Tibial nerve (tissue), 4 donors: ENCODE measurements at regions not wholly inside any gene's neighbourhood (a gene's known extent, or its start where the extent isn't known, plus 50 kb on each side); places are given as distances from the start of the nearest gene placed in this dataset.

Experiments
- DNase-seq, 2 donors: peaks; one replicate each; pipeline ENCODE4 v3.0.0-alpha.2; 2019; ENCODE audit warnings: low spot score in 2 of 2
- H3K27ac ChIP-seq, 4 donors: fragments of 200-600 bp; sonication (generic) in 3 of 4; one replicate each; pipeline ENCODE4 v1.5.1; 2017 to 2019; ENCODE audit warnings: mild to moderate bottlenecking in 1 of 4
- H3K27me3 ChIP-seq, 2 donors: fragments of 200-600 bp; sonication (generic) in 1 of 2; one replicate each; pipeline versions ENCODE4 v1.5.1 to v1.6.0; 2017 to 2019
- H3K36me3 ChIP-seq, 3 donors: fragments of 200-600 bp; sonication (generic); one replicate each; pipeline ENCODE4 v1.5.1; 2018 to 2019
- H3K4me1 ChIP-seq, 4 donors: fragments of 200-600 bp; sonication (generic) in 3 of 4; one replicate each; pipeline ENCODE4 v1.5.1; 2017 to 2019
- H3K4me3 ChIP-seq, 4 donors: fragments of 200-600 bp; sonication (generic) in 3 of 4; one replicate each; pipeline ENCODE4 v1.5.1; 2017 to 2019; ENCODE audit warnings: mild to moderate bottlenecking in 1 of 4, moderate library complexity in 1 of 4
- H3K9me3 ChIP-seq, 4 donors: fragments of 200-600 bp; sonication (generic) in 3 of 4; one replicate each; pipeline ENCODE4 v1.5.1; 2017 to 2019
- EP300 ChIP-seq, 2 donors: sonication (generic); formaldehyde crosslinking; IDR thresholded peaks; one replicate each; pipeline ENCODE4 v1.6.1; 2017; ENCODE audit warnings: antibody characterized with exemption in 2 of 2, mild to moderate bottlenecking in 1 of 2
- POLR2A ChIP-seq, 2 donors: fragments of 450-650 bp; IDR thresholded peaks; one replicate each; pipeline ENCODE4 v1.6.1; 2017; ENCODE audit warnings: antibody characterized with exemption in 2 of 2, mild to moderate bottlenecking in 2 of 2, moderate library complexity in 2 of 2
- WGBS, 2 donors: methylation state at CpG; one replicate each; pipeline ENCODE4 v1.1.5; 2018; 5-methylcytosine and 5-hydroxymethylcytosine counted together
- TF ChIP-seq, protein P1 (sequence below), 5 experiments: fragments of 200-600 bp in 3 of 5; fragments of 450-650 bp in 2 of 5; sonication (generic) in 3 of 5; IDR thresholded peaks; one replicate each; pipeline ENCODE4 v1.5.1; 2016 to 2019; ENCODE audit warnings: antibody characterized with exemption in 5 of 5, mild to moderate bottlenecking in 3 of 5, moderate library complexity in 2 of 5

DNA sequence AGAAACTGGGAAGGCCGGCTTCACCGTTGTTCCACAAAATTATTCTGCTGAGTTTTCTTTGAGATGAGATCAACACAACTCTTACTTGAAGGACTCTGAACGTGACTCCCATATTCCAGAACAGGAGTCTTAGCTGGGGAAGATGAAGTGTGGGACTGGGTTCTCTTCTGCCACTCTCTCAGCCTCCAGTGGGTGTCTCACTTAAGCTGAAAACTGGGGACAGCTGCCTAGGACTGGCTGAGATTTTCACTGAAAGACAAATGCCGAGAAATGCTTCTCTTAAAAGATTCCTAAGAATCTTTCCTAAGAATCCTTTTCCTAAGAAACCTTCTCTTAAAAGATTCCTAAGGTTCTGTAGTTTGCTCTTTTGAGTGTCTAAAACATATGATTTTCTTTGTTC lies 156.6 kb upstream of the LHCGR start:
- no peak for DNase-seq
- Histone ChIP-seq H3K4me1 (no peaks in the 10 kb centered on the region), H3K36me3 (no peaks in the 10 kb centered on the region), H3K9me3 (no peaks in the 10 kb centered on the region), H3K4me3 (no peak overlapping the region), H3K27me3 (no peaks in the 10 kb centered on the region), H3K27ac (no peak overlapping the region)
- 67 to 70% methylated on average over 4 of the region's 4 CpGs for WGBS, 2 donors
- TF ChIP-seq POLR2A (IDR thresholded peaks at IDR 0.05) (no peak), EP300 (IDR thresholded peaks at IDR 0.05) (no peak)
- TF ChIP-seq, protein P1, sequence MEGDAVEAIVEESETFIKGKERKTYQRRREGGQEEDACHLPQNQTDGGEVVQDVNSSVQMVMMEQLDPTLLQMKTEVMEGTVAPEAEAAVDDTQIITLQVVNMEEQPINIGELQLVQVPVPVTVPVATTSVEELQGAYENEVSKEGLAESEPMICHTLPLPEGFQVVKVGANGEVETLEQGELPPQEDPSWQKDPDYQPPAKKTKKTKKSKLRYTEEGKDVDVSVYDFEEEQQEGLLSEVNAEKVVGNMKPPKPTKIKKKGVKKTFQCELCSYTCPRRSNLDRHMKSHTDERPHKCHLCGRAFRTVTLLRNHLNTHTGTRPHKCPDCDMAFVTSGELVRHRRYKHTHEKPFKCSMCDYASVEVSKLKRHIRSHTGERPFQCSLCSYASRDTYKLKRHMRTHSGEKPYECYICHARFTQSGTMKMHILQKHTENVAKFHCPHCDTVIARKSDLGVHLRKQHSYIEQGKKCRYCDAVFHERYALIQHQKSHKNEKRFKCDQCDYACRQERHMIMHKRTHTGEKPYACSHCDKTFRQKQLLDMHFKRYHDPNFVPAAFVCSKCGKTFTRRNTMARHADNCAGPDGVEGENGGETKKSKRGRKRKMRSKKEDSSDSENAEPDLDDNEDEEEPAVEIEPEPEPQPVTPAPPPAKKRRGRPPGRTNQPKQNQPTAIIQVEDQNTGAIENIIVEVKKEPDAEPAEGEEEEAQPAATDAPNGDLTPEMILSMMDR (IDR thresholded peaks at IDR 0.05): no peak

DNA sequence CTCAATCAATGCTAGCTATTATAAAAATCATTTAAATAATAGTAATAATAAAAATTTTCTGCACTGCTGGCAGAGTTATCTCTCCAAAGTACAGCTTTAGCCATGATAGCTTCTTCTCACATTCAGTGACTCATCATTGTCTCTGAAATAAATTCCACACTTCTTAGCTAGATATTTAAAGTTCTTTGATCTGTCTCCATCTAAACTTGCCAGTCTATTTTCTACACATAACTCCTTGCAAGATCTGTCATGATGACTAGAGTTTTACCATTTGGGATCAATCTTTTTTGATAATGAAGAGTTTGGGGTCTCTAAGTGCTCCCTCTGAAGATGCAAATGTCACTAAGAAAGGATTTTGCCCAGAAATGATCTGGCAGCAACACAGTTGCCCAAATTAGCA lies 155.4 kb upstream of the LHCGR start:
- Histone ChIP-seq H3K4me1 (peaks cover 0 to 9% (median 0%) of the 10 kb centered on the region in 4 donors), H3K9me3 (no peaks in the 10 kb centered on the region), H3K27ac (no peak overlapping the region), H3K4me3 (no peak overlapping the region), H3K27me3 (no peaks in the 10 kb centered on the region), H3K36me3 (no peaks in the 10 kb centered on the region)
- TF ChIP-seq, protein P1 (IDR thresholded peaks at IDR 0.05): no peak
- no peak for TF ChIP-seq POLR2A (IDR thresholded peaks at IDR 0.05)
- no peak for TF ChIP-seq EP300 (IDR thresholded peaks at IDR 0.05)
- DNase-seq: no peak

DNA sequence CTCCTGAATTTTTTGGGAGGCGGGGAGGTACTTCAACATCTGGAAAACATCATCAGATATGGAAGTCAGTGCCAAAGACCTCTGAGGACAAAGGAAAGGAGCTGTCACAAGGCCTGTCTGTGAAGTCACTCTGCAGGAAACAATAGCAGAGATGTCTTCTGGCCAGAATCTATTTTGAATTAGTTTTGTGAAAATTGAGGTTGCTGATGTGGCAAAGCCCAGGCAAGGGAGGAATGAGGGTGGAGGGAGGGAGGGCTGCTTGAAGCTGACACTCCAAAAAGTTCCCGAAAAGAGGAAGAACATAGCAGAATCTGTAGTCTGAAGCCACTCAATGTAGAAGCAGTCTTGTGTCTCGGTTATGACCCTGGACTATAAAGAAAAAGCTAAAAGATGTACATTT lies 151.1 kb upstream of the LHCGR start:
- Histone ChIP-seq H3K4me1 (peaks cover 0 to 17% (median 0%) of the 10 kb centered on the region in 4 donors), H3K4me3 (no peak overlapping the region), H3K27ac (peak overlapping the region in 1 of 4 donors; percentile 65), H3K27me3 (no peaks in the 10 kb centered on the region), H3K36me3 (no peaks in the 10 kb centered on the region), H3K9me3 (no peaks in the 10 kb centered on the region)
- TF ChIP-seq, protein P1 (IDR thresholded peaks at IDR 0.05): no peak
- TF ChIP-seq POLR2A (IDR thresholded peaks at IDR 0.05) (no peak), EP300 (IDR thresholded peaks at IDR 0.05) (peak in 1 of 2 donors; percentile 56)
- no peak for DNase-seq
- WGBS, 2 donors: 66 to 71% methylated on average over 3 of the region's 3 CpGs

DNA sequence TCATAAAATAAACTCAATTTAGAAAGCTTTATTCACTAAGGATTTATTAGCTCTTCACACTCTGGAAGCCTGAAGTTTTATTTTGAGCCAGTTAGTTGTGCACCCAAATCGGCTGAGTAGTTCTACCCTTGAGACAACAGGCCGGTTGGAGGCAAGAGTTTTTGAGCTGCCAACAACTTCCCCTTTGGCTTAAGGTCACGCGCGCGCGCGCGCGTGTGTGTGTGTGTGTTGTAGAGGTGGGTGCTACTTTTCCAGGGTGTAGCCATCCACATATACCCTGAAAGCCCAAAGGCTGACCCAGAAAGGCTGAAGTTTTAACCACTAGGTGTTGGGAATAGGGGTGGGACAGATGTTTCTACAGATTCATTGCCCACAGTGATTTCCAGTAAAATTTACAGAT lies 150.2 kb upstream of the LHCGR start:
- TF ChIP-seq EP300 (IDR thresholded peaks at IDR 0.05) (no peak), POLR2A (IDR thresholded peaks at IDR 0.05) (no peak)
- TF ChIP-seq, protein P1 (IDR thresholded peaks at IDR 0.05): no peak
- Histone ChIP-seq H3K27me3 (no peaks in the 10 kb centered on the region), H3K9me3 (no peaks in the 10 kb centered on the region), H3K4me1 (peaks cover 0 to 21% (median 0%) of the 10 kb centered on the region in 4 donors), H3K27ac (peak overlapping the region in 1 of 4 donors; percentile 65), H3K36me3 (no peaks in the 10 kb centered on the region), H3K4me3 (no peak overlapping the region)
- DNase-seq: peak; percentile 18 to 38
- WGBS, 2 donors: 78 to 79% methylated on average over 10 of the region's 10 CpGs

DNA sequence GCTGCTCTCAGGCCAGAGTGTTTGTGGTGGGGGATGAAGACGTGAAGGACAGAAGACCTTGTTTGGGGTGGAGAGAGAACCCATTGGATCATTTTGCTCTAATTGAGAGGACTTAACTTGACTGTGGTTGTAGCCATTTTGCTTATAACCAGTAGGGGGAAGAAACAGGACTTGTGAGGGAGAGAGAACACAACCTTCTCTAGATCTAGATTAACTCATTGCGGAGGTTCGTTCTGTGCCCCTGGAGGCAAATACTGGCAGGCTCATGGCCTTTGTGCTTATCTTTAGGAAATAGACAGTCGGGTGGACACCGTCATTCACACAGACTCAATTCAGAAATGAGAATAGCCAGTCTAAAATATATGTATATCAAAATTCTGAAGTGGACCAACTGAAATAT lies 147.0 kb upstream of the LHCGR start:
- Histone ChIP-seq H3K27ac (no peak overlapping the region), H3K4me1 (peaks cover 0 to 29% (median 0%) of the 10 kb centered on the region in 4 donors), H3K9me3 (no peaks in the 10 kb centered on the region), H3K27me3 (no peaks in the 10 kb centered on the region), H3K36me3 (no peaks in the 10 kb centered on the region), H3K4me3 (no peak overlapping the region)
- 82 to 91% methylated on average over 5 of the region's 5 CpGs for WGBS, 2 donors
- no peak for DNase-seq
- TF ChIP-seq, protein P1 (IDR thresholded peaks at IDR 0.05): no peak
